H1 (cell line): ENCODE measurements at regions not wholly inside any gene's neighbourhood (a gene's known extent, or its start where the extent isn't known, plus 50 kb on each side); places are given as distances from the start of the nearest gene placed in this dataset.

Experiments used
- EP300 ChIP-seq, 2 experiments: IDR thresholded peaks; 1 replicate in 1 of 2; 2 replicates in 1 of 2; pipeline ENCODE4 v1.6.1; 2011 to 2012; ENCODE audit warnings: low read depth in 2 of 2, low read length in 2 of 2, mild to moderate bottlenecking in 2 of 2, borderline replicate concordance in 1 of 2, inconsistent platforms in 1 of 2, moderate library complexity in 1 of 2
- POLR2A ChIP-seq, 2 experiments: IDR thresholded peaks; 1 replicate in 1 of 2; 2 replicates in 1 of 2; pipeline ENCODE4 v1.6.1; 2011; ENCODE audit warnings: low read depth in 2 of 2, low read length in 2 of 2, mild to moderate bottlenecking in 2 of 2; ENCODE audit errors: control extremely low read depth in 1 of 2
- RAD21 ChIP-seq, 2 experiments: IDR thresholded peaks in 1 of 2; conservative IDR thresholded peaks in 1 of 2; 2 replicates each; pipeline ENCODE4 v1.6.1; 2011; ENCODE audit warnings: low read depth in 2 of 2, low read length in 2 of 2, improper control_type of control experiment in 1 of 2, inconsistent platforms in 1 of 2, mild to moderate bottlenecking in 1 of 2, moderate library complexity in 1 of 2
- RBBP5 ChIP-seq: IDR thresholded peaks from 2 replicates; pipeline ENCODE4 v1.7.1; 2012; ENCODE audit warnings: low read depth, mild to moderate bottlenecking, inconsistent platforms, low read length, moderate library complexity, borderline replicate concordance
- TAF1 ChIP-seq: IDR thresholded peaks from 2 replicates; pipeline ENCODE4 v1.6.1; 2011; ENCODE audit warnings: mild to moderate bottlenecking, low read depth, low read length

DNA sequence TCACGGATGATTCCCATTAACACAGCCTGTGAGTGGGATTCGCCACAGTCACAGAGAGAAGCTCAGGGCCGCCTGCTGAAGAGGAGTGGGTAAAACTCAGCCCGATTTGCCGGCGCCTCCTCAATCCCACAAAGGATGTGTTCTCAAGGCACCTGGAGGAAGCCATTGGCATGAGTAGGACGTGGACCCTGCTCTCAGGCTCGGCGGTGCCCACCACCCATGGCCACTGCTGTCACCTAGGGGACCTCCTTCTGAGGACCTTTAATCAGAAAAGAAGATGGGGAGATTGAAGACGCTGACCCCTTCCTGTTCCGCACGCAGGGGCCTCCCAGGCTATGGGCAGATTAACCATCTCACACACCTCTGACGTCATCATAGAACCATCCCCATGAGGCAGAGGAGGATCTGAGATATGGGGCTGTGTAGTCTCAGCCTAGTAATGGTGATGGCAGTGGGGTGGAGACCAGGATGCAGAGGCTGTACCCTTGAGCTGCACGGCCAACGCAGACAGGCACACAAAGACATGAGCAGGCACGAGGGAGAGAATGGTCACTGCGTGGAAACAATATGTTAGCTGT is 571.8 kb downstream of the BRD1 start:
- TF ChIP-seq RBBP5: no peak
- no peak for TF ChIP-seq RAD21 (IDR thresholded peaks at IDR 0.05 in 1 of 2, conservative IDR thresholded peaks at IDR 0.05 in 1 of 2; ENCODE audit: low read depth in 2 of 2, low read length in 2 of 2)
- TF ChIP-seq EP300 (IDR thresholded peaks at IDR 0.05; ENCODE audit: borderline replicate concordance in 1 of 2, low read depth in 2 of 2, low read length in 2 of 2): no peak
- no peak for TF ChIP-seq POLR2A (IDR thresholded peaks at IDR 0.05; ENCODE audit: control extremely low read depth in 1 of 2, low read depth in 2 of 2, low read length in 2 of 2)
- no peak for TF ChIP-seq TAF1
